HG02623 (cell line): ENCODE measurements at regions not wholly inside any gene's neighbourhood (a gene's known extent, or its start where the extent isn't known, plus 50 kb on each side); places are given as distances from the start of the nearest gene placed in this dataset.
"Not testable (repeated sequence)": the region's sequence is repeated elsewhere in the genome, so short reads cannot be mapped to it uniquely, and the experiment has no call there.

ENCODE experiments used
- ATAC-seq: cut with Tn5 transposase; IDR thresholded peaks from one replicate; pipeline ENCODE4 v1.9.1; 2021; ENCODE audit warnings: moderate library complexity; ENCODE audit not compliant: unreplicated experiment

GRCh38 chrX:3962511-3963311 lies 249.3 kb upstream of the PRKX start:
- no peak for ATAC-seq

GRCh38 chrX:3960952-3961351 lies 247.5 kb upstream of the PRKX start:
- ATAC-seq, result no peak

DNA sequence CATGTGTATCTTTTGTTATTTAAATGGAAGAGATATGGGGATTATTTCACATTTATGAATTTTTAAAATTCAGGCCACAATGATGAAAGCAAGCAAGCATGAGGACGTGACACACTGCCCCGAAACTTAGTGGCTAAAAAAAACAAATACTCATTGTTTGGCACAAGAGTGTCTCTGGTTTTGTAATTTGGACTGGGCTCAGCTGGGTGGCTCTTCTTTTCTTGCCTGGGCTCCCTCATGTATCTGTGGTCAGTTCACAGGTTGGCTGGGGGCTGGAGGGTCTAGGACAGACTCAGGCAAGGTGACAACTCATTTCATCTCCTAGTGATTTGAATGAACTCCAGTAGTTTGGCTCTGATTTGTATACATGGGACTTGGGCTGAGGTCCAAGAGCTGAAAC lies 238.4 kb upstream of the PRKX start:
- ATAC-seq, result no peak

- no peak for ATAC-seq
These were observed 236.9 kb upstream of the PRKX start for GRCh38 chrX:3950373-3950772.

GRCh38 chrX:3943965-3944364 lies 230.5 kb upstream of the PRKX start:
- ATAC-seq, result no peak

GRCh38 chrX:3940000-3940610 lies 226.7 kb upstream of the PRKX start:
- no peak for ATAC-seq

DNA sequence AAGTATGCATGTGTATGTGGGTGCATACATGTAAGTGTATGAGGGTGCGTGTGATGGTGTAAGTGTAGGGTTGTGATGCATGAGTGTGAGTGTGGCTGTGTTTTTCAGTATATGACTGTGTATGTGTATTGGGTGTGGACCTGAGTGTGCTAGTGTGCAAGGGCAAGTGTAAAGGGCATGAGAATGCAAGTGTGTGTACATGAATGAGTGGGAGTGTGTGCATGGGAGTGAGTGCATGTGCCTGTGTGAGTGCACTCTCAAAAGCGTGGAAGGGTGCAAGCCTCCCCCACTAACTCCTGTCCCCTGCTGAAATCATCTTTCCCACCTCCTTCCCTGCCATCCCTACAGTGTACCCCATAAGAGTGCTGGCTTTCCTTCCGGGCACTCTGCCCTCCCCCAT lies 225.1 kb upstream of the PRKX start:
- no peak for ATAC-seq

DNA sequence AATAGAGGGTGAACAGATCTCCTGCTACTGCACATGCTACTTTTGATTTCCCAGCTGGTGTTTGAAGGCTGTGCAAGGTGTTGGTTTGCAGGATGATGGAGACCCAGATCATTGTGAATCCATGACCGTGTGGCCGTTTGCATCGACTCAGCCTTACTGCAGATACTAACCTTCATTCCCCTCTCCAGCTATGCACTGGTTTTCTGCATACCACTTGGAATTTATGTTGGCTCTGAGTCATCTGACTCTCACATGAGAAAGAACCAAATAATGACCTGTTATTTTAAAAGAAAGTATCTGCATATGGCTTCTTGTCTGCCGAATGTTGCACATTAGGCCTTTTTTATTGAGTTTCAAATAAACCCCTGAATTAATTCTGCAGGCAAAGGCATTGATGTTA lies 221.7 kb upstream of the PRKX start:
- ATAC-seq, result not testable (repeated sequence)

DNA sequence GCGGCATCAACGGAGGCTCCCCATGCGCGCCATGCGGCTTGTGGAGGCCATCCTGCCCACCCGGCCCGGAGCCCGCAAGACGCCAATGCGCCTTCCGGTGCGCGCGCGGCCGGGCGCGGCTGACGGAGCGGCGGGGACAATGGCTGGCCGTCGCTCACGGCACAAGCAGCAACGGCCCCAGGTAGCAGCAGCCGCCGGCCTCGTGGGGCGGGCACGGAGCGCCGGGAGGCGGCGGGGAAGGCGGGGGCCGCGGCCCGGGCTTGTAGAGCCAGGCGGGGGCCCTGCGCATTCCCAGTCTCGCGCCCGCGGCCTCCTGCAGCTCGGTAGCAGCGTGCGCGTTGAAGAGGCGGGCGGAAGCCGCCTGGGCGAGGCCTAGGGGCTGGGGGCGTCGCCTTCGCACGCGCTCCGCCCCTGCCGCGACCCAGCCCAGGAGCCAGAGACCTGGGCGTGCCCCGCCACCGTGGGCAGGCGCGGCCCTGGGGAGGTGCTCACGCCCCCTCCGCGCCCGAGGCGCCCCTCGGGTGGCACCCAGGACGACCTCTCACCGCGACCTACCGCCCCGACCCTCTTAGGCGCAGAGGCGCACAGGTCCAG lies 207.1 kb upstream of the PRKX start:
- peak; percentile 96 for ATAC-seq

DNA sequence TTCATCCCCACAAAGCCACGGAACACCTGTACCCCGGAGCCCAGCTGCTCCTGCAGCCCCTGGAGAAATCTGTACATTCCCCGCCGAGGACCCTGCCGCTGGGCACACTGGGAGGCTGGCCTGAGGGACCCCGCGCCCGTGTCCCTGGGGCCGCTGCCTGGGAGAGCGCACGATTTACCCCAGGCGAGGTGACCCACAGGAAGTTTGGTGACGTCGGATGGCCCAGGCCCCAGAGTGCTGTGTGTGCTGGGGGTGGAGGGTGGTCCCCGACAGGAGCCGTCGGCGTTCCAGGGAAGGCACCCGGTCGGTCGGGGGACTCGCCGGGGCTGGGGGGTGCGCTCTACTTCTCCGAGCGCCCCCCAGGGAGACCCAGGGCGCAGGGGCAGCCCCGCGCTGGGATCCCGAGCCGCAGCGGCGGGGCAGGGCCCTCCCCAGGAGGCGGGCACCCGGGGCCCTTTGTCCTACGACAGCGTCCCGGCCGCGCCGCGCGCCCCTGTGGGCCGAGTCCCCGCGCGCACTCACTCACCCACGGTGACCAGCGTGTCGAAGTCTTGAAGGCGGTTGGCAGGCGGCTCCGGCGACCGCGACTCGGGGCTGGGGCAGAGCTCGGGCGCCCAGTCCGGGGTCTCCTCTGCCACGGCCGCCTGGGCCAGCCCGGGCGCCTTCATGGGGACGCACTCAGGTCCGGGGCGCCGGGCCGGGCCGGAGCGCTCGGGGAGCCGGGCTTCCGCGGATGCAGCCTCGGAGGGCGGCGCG lies 206.4 kb upstream of the PRKX start:
- not testable (repeated sequence) for ATAC-seq

- not testable (repeated sequence) for ATAC-seq
These were observed 201.4 kb upstream of the PRKX start for GRCh38 chrX:3914813-3915212.

DNA sequence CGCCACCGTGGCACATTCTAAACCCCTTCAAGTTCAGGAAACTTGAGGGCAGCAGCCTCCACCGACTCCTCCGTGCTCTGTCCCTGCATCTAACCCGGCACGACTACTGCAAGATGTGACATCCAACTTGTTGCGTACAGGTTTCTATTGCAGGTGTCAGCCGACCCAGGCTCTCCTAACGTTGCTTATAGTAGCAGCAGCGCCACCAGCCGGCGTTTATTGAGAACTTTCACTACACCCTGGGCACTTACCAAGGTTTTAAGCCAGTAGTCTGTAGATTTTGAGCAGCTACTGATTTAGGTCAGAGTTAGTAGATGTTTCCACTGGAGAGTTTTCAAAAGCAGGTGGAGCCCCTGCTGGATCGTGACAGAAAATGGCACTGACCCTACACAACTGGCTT lies 200.6 kb upstream of the PRKX start:
- not testable (repeated sequence) for ATAC-seq

DNA sequence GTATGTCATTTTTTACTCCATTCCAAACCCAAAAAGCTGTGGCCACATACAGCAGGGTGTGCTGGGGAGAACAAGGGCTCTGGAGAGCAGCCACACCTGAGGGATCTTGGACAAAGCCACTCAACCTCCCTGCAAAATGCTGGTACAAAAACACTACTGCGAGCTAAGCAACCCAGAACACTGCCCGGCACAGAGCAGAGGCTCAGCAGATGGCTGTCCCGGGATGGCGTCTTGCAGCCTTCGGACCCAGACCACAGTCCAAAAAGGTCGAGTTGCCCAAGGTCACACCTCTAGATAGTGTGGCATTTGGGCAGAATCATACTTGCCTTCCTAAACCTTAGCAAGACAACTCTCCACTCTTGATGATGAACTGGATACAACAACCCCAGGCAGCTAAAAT lies 197.6 kb upstream of the PRKX start:
- not testable (repeated sequence) for ATAC-seq

GRCh38 chrX:3910611-3911010 lies 197.2 kb upstream of the PRKX start:
- not testable (repeated sequence) for ATAC-seq

- not testable (repeated sequence) for ATAC-seq
These were observed 192.2 kb upstream of the PRKX start for GRCh38 chrX:3905522-3906258.

DNA sequence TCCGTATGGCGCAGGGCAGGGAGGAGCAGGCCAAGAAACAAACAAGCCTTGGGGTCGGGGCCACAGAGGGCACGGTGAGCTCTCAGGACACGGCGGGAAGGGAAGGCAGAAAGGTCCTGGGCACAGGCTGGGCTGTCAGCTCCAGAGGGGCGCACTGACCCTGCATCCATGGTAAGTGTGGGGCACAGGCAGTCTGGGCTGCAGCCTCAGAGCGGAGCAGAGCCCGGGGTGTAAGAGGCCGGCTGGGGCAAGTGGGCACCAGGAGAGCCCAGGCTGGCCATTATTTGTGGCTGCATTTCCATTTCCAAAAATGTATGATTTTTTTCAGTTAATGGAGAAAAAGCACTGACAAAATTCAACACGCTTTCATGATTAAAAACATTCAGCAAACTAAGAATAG lies 188.8 kb upstream of the PRKX start:
- not testable (repeated sequence) for ATAC-seq

DNA sequence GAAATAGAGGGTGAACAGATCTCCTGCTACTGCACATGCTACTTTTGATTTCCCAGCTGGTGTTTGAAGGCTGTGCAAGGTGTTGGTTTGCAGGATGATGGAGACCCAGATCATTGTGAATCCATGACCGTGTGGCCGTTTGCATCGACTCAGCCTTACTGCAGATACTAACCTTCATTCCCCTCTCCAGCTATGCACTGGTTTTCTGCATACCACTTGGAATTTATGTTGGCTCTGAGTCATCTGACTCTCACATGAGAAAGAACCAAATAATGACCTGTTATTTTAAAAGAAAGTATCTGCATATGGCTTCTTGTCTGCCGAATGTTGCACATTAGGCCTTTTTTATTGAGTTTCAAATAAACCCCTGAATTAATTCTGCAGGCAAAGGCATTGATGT lies 183.3 kb upstream of the PRKX start:
- ATAC-seq, result not testable (repeated sequence)

DNA sequence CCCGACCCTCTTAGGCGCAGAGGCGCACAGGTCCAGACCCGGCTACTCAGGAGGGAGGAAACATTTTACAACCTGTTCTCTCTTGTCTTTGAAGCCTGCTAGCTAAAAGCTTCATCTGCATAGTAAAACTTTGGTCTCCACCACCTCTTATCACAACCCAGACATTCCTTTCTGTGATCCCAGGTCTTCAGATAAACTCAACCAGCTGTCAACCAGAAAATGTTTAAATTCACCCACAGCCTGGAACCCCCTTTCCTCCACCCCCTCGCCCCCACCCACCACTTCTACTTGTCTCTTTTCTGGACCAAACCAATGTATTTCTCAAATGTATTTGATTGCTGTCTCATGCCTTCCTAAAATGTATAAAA lies 169.1 kb upstream of the PRKX start:
- ATAC-seq, result not testable (repeated sequence)

GRCh38 chrX:3881898-3882552 lies 168.6 kb upstream of the PRKX start:
- peak; percentile 96 for ATAC-seq

DNA sequence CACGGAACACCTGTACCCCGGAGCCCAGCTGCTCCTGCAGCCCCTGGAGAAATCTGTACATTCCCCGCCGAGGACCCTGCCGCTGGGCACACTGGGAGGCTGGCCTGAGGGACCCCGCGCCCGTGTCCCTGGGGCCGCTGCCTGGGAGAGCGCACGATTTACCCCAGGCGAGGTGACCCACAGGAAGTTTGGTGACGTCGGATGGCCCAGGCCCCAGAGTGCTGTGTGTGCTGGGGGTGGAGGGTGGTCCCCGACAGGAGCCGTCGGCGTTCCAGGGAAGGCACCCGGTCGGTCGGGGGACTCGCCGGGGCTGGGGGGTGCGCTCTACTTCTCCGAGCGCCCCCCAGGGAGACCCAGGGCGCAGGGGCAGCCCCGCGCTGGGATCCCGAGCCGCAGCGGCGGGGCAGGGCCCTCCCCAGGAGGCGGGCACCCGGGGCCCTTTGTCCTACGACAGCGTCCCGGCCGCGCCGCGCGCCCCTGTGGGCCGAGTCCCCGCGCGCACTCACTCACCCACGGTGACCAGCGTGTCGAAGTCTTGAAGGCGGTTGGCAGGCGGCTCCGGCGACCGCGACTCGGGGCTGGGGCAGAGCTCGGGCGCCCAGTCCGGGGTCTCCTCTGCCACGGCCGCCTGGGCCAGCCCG lies 167.9 kb upstream of the PRKX start:
- not testable (repeated sequence) for ATAC-seq
